PC-9 (cell line): ENCODE measurements at regions not wholly inside any gene's neighbourhood (a gene's known extent, or its start where the extent isn't known, plus 50 kb on each side); places are given as distances from the start of the nearest gene placed in this dataset.

Experiments
- BruUV-seq: library from RNA; stranded (reverse); fragments of 400-500 nt; replicated peaks from 2 replicates; lab custom pipeline; 2021; lab: Mats Ljungman, UMichigan
- CTCF ChIA-PET: fragments of 300-600 bp; sonication (Branson Sonifier 250); formaldehyde crosslinking; loops from one replicate; lab custom pipeline; 2022; ENCODE audit warnings: antibody characterized with exemption; lab: Charles Lee
- POLR2A ChIA-PET: fragments of 300-600 bp; sonication (Branson Sonifier 250); formaldehyde crosslinking; loops from one replicate; lab custom pipeline; 2022; ENCODE audit warnings: antibody characterized with exemption; ENCODE audit not compliant: unreplicated experiment; lab: Charles Lee
- DNase-seq, 2 experiments: peaks; one replicate each; pipeline versions ENCODE4 v3.0.0 to v3.0.0-alpha.2; 2015 to 2022; ENCODE audit warnings: mixed read lengths in 1 of 2
- H2AFZ ChIP-seq: fragments of 200-600 bp; sonication (generic); 2 replicates; pipeline ENCODE4 v1.8.1; 2017; ENCODE audit warnings: antibody characterized with exemption
- H3F3A ChIP-seq: fragments of 200-600 bp; sonication (generic); 2 replicates; pipeline ENCODE4 v1.8.1; 2017; ENCODE audit warnings: antibody characterized with exemption, mild to moderate bottlenecking, low read depth; ENCODE audit not compliant: insufficient read depth
- H3K27ac ChIP-seq: fragments of 200-600 bp; sonication (generic); 2 replicates; pipeline ENCODE4 v1.6.1; 2016; ENCODE audit warnings: mixed run types
- H3K27me3 ChIP-seq: fragments of 200-600 bp; sonication (generic); 2 replicates; pipeline ENCODE4 v1.6.1; 2016; ENCODE audit warnings: low read depth, mixed run types; ENCODE audit not compliant: insufficient read depth
- H3K36me3 ChIP-seq: fragments of 200-600 bp; sonication (generic); 2 replicates; pipeline ENCODE4 v1.6.1; 2016; ENCODE audit warnings: low read depth, mixed run types
- H3K4me1 ChIP-seq: fragments of 200-600 bp; sonication (generic); replicated peaks from 2 replicates; pipeline ENCODE4 v1.6.1; 2016; ENCODE audit warnings: mixed run types; ENCODE audit not compliant: insufficient read depth
- H3K4me2 ChIP-seq: fragments of 200-600 bp; sonication (generic); 2 replicates; pipeline ENCODE4 v1.6.1; 2017; ENCODE audit warnings: mixed run types
- H3K4me3 ChIP-seq: fragments of 200-600 bp; sonication (generic); 2 replicates; pipeline ENCODE4 v1.6.1; 2016; ENCODE audit warnings: mixed run types
- H3K79me2 ChIP-seq: fragments of 200-600 bp; sonication (generic); 2 replicates; pipeline ENCODE4 v1.6.1; 2017; ENCODE audit warnings: low read depth, mixed run types
- H3K9me2 ChIP-seq: fragments of 200-600 bp; sonication (generic); 2 replicates; pipeline ENCODE4 v1.8.1; 2017; ENCODE audit warnings: mild to moderate bottlenecking; ENCODE audit not compliant: insufficient read depth
- H3K9me3 ChIP-seq: fragments of 200-600 bp; sonication (generic); 2 replicates; pipeline ENCODE4 v1.8.1; 2016; ENCODE audit warnings: low read depth; ENCODE audit not compliant: insufficient read depth
- H4K20me1 ChIP-seq: fragments of 200-600 bp; sonication (generic); 2 replicates; pipeline ENCODE4 v1.8.1; 2017; ENCODE audit not compliant: insufficient read depth
- EZH2 ChIP-seq: fragments of 200-600 bp; sonication (generic); IDR thresholded peaks from 2 replicates; pipeline ENCODE4 v1.8.0; 2017; ENCODE audit warnings: antibody characterized with exemption, low read depth
- intact Hi-C: fragments of 100-400 bp; cut with micrococcal nuclease; formaldehyde crosslinking; loops from one replicate; pipeline ENCODE4 v1.10.0; 2022; ENCODE audit not compliant: unreplicated experiment
- TF ChIP-seq, protein P1 (sequence below): fragments of 200-600 bp; sonication (generic); conservative IDR thresholded peaks from 2 replicates; pipeline ENCODE4 v1.6.1; 2017; ENCODE audit warnings: mixed run types, antibody characterized with exemption, mild to moderate bottlenecking, moderate library complexity

DNA sequence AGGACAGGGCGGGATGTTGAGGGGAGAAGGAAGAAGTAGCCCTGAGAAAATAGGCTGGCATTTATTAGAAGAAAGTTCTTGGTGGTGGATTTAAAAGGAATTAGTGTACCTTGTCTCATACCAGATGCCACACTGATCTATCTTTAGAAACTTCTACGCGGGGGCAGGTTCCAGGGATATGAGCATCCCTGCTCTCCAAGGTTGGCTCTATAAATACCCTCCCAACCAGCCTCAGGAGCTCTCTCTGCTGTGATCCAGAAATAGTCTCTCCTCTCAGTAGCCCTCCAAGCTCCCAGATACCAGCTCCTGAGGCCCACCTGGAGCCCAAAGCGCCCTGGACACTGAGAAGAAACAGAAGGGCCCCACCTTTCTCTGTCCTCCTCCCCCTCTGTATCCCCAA lies 128.3 kb upstream of the TNR start:
- no TSS peak for BruUV-seq
- DNase-seq, result no peak

DNA sequence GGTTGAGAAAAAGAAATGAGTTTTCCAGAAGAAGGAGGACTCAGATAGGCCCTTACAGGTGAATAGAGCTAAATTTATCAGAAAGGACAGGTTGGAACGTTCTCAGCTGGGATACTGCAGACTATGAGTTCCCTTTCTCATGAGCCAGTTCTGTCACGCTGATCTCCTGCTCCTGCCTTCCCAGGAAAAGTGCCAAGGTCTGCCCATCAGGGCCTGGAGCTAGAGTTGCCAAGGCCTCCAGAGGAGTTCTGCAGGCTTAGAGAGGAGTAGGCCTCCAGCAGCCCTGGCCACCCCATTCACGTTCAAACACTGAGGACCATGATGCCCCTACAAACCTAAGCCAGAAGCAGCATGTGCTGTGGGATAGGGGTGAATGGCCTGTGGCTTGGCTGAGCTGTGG lies 126.8 kb upstream of the TNR start:
- intact Hi-C loops, result no loop called here
- TF ChIP-seq, protein P1, sequence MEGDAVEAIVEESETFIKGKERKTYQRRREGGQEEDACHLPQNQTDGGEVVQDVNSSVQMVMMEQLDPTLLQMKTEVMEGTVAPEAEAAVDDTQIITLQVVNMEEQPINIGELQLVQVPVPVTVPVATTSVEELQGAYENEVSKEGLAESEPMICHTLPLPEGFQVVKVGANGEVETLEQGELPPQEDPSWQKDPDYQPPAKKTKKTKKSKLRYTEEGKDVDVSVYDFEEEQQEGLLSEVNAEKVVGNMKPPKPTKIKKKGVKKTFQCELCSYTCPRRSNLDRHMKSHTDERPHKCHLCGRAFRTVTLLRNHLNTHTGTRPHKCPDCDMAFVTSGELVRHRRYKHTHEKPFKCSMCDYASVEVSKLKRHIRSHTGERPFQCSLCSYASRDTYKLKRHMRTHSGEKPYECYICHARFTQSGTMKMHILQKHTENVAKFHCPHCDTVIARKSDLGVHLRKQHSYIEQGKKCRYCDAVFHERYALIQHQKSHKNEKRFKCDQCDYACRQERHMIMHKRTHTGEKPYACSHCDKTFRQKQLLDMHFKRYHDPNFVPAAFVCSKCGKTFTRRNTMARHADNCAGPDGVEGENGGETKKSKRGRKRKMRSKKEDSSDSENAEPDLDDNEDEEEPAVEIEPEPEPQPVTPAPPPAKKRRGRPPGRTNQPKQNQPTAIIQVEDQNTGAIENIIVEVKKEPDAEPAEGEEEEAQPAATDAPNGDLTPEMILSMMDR, result no peak
- no peak for TF ChIP-seq EZH2
- H3K4me3 ChIP-seq, result no peak overlapping the region
- POLR2A ChIA-PET, result interaction anchor here (0.6 kb wide), 1 partner anchor 516 kb away, joined by 3 read pairs; no protein-coding TSS in a partner anchor
- no peaks in the 10 kb centered on the region for H3K79me2 ChIP-seq
- no peak overlapping the region for H3K4me2 ChIP-seq
- peaks cover 81% of the 10 kb centered on the region; the same call in 1 of the 2 replicates for H3K27me3 ChIP-seq
- BruUV-seq, result no TSS peak
- H4K20me1 ChIP-seq, result no peaks in the 10 kb centered on the region
- no peaks in the 10 kb centered on the region for H3K9me2 ChIP-seq
- no peak overlapping the region for H2AFZ ChIP-seq
- no peaks in the 10 kb centered on the region for H3K36me3 ChIP-seq
- no peak for DNase-seq
- H3K27ac ChIP-seq, result no peak overlapping the region
- no peaks in the 10 kb centered on the region for H3K9me3 ChIP-seq
- H3F3A ChIP-seq, result no peaks in the 10 kb centered on the region
- CTCF ChIA-PET, result no interaction called here
- H3K4me1 ChIP-seq, result no peaks in the 10 kb centered on the region

More for the DNA sequence above, 128.3 kb upstream of the TNR start:
- H3K27ac ChIP-seq, result no peak overlapping the region
- no peaks in the 10 kb centered on the region for H3K9me2 ChIP-seq
- no peak overlapping the region for H3K4me3 ChIP-seq
- ChIA-PET CTCF (no interaction called here), POLR2A (no interaction called here)
- no peaks in the 10 kb centered on the region for H3K9me3 ChIP-seq
- no peaks in the 10 kb centered on the region for H3K79me2 ChIP-seq
- H3K36me3 ChIP-seq, result no peaks in the 10 kb centered on the region
- H3K4me1 ChIP-seq, result no peaks in the 10 kb centered on the region
- H2AFZ ChIP-seq, result no peak overlapping the region
- TF ChIP-seq, protein P1, result no peak
- TF ChIP-seq EZH2, result no peak
- no peak overlapping the region for H3K4me2 ChIP-seq
- no peaks in the 10 kb centered on the region for H3F3A ChIP-seq
- H3K27me3 ChIP-seq, result peaks cover 74% of the 10 kb centered on the region; the same call in 1 of the 2 replicates
- intact Hi-C loops, result no loop called here
- H4K20me1 ChIP-seq, result no peaks in the 10 kb centered on the region

DNA sequence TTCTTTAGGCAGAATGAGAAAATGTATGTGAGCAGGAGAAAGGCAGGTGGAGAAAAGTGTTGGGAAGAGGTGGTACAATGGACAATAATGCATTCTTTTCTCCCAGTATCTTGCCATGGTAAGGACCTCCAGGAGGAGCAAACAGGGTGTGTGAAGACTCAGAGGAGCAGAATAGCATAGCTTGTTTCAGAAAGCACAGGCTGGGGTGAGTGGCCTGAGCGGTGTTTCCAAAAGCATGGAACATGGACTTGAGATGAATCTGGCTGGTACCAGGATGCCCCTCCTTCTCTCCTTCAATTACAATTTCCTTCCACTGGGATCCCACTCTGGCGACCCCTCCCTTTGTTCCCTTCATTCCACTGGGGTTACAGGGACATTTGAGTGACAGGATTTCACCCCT lies 123.4 kb upstream of the TNR start:
- no peaks in the 10 kb centered on the region for H3F3A ChIP-seq
- H3K4me3 ChIP-seq, result no peak overlapping the region
- no peak overlapping the region for H3K27ac ChIP-seq
- no peaks in the 10 kb centered on the region for H3K9me3 ChIP-seq
- no peaks in the 10 kb centered on the region for H3K4me1 ChIP-seq
- peaks cover 56% of the 10 kb centered on the region; the same call in 1 of the 2 replicates for H3K27me3 ChIP-seq
- POLR2A ChIA-PET, result no interaction called here
- CTCF ChIA-PET, result no interaction called here
- no peak overlapping the region for H2AFZ ChIP-seq
- no peaks in the 10 kb centered on the region for H3K9me2 ChIP-seq
- intact Hi-C loops, result no loop called here
- no peaks in the 10 kb centered on the region for H3K36me3 ChIP-seq
- no peak overlapping the region for H3K4me2 ChIP-seq
- no peaks in the 10 kb centered on the region for H4K20me1 ChIP-seq
- no peaks in the 10 kb centered on the region for H3K79me2 ChIP-seq
- no peak for TF ChIP-seq EZH2
- TF ChIP-seq, protein P1, result no peak
- no peak for DNase-seq
- no TSS peak for BruUV-seq
